GM18861 (cell line): ENCODE measurements at regions not wholly inside any gene's neighbourhood (a gene's known extent, or its start where the extent isn't known, plus 50 kb on each side); places are given as distances from the start of the nearest gene placed in this dataset.

Source experiments
- ATAC-seq: cut with Tn5 transposase; IDR thresholded peaks from one replicate; pipeline ENCODE4 v1.9.1; 2021; ENCODE audit not compliant: unreplicated experiment

DNA sequence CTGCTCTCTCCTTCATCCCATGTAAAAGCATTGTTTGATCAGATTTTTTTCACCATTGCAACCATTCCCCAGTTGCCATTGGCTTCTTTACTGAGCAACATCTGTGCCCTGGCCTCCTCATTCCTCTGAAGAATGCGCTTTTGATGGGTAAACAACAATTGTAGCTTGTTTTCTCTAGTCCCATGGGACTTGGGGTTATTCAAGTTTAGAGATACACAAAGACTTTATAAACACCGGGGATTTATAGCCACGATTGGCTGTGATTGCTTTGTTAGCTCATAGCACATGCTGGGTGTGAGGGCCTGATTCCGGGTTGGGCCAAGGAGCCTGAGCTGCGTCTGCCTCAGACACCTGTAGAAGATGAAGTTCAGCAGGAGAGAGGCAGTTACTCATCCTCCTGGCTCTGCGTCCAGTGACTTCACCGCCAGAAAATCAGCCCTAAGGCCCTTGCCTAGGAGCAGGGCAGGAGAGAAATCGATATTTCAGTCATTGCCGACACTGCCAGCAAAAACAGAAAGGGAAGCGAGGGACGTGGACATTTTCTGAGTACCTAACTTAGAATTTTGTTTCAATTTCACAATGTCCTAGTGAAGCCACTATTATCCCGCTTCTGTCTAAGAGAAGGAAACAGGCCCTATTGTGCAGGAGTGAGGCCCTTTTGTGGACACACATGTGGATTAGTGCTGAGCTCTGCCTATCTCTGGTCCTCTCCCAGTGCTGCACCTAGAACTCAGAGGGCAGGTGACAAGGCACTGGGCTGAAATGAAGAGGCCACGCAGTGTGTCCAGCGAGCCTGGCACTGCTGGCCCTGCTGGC, 159.8 kb upstream of the USP24 start:
- ATAC-seq: no peak

DNA sequence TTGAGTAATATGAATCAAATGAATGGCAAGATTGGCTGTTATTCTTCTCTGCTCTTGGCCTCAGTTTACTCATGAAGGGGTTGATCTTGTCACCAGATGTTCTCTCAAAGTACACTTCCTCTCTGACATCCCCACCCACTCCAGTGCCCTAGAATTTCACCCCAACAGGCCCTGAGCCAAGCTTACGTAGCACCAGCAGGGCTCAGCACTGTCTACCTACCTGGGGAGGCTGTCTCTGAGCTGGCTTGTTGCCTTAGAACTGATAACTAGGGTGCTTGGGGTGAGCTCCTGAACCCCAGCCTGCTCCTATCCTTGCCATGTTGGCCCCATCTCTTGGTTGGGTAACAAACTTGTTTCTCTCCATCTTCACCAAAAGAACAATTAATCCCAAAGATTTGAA, 159.1 kb upstream of the USP24 start:
- no peak for ATAC-seq

DNA sequence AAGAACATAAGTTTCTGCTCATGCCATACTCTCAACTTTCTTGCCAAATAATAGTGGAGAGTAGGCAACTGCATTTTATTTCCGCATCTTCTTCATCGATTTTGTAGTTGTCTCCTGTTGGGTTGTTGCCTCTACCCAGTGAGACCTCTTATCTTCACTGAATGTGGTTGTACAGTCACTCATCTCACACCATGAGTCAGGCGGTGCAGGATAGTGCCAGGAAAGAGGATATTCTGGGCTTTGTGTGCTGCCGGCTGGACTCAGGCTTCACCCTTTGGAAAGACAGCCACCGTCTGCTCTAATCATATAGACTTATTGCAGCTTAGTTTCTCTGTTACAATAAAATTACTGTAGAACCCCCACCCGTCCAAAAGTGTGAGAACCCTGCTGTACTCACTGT, 154.3 kb upstream of the USP24 start:
- no peak for ATAC-seq

DNA sequence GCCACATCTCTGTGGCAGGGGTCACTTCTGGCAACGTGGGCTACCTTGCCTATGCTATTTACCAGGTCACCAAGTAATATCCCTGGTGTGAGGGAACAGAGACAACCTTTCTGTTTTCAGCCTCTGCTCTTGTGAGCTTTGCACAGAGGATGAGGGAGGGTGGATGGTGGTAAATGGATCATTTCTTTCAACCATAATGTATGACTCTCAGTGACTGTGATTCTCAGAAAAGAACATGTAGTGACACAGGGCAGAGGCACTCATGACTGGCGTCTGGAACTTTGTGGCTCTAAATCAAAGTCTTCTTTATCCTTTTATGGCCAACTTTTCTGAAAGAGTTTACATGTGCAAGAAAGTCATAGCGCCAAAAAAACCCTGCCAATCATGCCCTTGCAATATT, 153.5 kb upstream of the USP24 start:
- no peak for ATAC-seq

DNA sequence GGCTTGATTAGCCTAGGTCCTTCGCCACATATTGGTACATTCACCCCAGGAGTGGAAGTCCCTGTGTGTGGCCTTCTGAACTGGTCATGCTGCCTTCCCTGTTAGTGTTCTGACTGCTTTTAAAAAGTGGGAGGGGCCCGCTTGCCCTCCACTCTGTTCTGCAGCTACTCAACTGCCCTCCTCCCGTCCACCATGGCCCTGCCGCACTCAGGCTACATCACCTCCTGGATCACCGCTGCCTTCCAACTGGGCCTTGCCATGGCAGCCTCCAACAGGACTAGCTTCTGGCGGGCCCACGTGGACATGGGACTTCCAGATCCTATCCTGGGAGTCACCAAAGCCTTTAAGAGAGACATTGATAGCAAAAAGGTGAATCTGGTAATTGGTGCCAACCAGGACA, 152.1 kb upstream of the USP24 start:
- no peak for ATAC-seq

DNA sequence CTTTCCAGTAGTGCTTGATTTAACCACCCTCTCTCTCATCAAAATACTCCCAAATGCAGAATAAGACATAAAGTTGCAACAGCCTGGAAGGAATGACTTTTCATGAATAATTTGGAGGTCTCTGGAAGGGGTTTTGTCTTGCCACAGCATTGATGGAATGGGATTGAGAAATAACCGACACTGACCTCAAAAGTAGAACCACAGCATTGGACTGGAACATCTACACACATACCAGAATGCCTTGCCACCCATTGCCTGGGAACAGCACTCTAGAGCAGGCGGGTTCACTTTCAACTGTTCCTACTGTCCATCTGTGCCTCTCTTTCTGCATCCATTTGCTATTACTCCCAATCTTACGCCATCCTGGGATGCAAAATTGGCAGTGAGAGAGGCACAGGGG, 149.1 kb upstream of the USP24 start:
- ATAC-seq: no peak

DNA sequence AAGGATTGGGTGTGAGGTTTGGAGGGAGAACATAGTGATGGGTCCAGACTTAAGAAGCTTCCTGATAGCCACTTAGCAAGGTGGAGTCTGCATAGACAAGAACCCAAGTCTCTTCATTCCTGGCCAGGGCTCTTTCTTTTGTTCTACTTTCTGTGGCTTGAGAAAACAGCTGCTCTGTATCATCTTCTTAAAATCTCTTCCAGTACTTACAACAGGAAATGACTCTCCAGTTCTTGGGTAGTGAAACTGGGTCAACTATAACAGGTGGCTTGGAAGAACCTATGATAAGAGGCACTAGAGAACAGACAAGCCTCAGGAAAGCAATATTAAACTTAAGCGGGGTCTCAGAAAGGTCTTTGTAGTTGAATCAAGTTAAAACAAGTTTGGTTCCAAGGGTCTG, 148.1 kb upstream of the USP24 start:
- ATAC-seq: no peak

DNA sequence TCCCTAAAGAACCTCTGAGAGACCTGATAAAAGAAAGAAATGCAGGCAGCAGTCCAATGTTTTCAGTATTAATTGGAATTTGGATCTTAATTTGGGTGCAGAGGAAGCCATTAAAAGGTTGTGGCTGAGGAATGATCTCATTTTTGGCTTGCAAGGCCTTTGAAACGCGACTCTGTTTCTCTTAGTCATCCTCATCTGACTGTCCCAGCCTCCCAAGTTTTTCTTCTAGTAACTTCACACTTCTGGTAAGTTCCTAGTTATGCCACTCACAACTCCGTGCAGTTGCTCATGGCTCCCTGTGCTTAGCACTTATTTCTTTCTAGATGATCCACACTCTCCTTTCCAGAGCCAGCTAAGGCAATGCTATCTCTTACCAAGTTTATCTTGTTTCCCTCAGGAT, 147.4 kb upstream of the USP24 start:
- ATAC-seq: no peak

DNA sequence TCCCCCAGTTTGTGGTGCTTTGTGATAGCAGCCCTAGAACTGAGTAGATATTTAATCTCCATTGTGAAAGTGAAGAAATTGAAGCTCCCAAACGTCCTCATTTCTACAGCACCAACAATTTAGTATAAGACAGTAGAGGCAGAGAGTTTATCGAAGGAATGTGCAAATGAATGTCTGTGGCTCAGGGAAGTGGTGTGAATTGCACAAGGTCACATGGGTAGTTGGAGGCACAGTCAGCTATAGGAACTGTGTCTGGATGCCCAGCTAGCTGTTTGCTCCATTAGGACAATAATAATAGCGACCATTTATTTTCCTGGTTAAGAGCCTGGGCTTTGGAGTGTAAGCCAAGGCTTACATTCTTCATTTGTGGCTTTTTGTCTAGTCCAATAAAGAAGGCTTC, 144.4 kb upstream of the USP24 start:
- no peak for ATAC-seq

DNA sequence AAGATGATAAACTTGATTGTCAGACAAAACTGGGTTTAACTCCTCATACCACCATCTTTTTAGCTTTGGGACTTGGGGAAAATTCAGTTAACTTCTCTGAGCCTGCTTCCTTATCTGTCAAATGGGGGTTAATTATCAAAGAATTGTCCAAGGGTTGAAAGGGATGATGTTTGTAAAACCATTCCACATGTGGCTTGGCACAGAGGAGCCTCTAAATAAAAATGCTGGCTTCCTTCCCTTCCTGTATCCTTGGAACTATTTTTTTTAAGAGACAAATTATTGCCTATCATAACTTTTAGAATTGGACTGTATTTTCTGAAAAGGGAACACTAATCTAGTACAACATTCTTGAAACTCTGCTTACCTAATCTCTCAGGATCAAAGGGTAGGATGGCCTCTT, 143.4 kb upstream of the USP24 start:
- no peak for ATAC-seq

DNA sequence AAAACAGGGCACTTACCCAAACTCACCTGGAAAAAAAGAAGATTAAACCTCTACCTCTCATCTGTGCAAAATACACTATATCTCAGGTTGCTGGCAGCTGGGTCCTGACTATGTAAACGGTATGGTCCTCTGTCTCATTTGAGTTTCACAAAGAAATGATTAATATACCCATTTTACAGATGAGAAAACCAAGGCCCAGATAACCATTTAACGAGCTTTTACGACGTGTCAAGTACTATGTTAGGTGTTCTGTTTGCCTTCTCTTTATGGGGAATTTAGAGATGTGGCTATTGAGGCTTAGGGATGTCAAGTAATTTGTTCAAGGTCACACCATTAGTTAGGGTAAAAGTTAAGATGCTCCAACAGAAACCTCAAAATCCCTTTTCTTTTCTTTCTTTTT, 140.4 kb upstream of the USP24 start:
- ATAC-seq: no peak

DNA sequence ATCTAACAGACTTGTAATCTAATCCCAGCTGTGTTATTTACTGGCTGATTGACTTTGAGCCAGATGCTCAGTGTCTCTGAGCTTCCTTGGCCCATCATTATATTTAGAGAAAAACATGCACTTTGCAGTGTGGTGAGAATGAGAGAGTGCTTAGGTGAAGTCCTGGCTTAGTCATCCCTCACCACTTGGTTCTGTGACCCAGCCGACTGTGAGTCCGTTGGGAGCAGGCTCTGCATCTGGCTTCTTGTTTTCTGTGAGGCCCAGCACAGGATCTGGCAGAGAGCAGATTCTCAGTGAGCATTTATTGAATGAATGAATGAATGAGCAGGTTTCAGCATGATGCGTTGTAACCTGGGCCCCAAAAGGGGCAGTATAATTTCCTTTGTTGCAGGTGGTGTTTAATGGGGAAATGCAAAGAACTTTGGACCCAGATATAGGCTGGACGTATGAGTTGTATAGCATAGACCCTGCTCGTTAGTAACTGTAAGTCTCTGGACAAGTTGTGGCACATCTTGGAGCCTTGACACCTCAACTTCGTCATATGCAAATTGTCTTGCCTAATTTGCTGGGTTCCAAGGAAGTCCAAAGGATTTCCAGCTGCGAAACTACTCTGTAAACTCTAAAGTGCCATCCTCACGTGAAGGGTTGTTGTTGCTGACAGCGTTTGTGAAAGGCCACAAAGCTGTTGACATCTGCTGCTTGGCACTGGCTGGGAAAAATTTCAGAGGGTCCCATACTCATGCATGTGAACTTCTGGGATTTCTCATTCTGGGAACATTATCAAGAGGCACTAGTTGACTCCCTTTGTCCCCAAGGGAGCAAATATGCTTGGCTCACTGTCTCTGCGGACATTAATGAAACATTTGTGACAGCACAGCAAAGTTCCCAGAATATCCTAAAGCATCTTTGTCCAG, 138.8 kb upstream of the USP24 start:
- ATAC-seq: no peak

DNA sequence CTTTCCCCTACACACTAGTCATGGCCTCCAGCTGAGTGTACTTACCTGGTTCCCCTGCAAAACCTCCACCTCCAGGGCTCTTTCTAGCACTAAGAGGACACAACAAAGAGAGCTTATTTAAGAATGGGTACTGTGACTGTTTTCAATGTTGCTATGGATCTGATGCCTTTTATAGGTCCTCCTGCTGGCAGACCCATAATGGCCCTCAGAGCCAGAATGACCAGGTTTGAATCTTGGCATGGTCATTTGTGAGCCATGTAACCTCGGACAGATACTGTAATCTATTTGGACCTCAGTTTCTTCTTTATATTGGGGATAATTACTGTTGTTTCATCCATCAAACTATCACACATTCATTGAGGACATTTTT, 137.6 kb upstream of the USP24 start:
- no peak for ATAC-seq

DNA sequence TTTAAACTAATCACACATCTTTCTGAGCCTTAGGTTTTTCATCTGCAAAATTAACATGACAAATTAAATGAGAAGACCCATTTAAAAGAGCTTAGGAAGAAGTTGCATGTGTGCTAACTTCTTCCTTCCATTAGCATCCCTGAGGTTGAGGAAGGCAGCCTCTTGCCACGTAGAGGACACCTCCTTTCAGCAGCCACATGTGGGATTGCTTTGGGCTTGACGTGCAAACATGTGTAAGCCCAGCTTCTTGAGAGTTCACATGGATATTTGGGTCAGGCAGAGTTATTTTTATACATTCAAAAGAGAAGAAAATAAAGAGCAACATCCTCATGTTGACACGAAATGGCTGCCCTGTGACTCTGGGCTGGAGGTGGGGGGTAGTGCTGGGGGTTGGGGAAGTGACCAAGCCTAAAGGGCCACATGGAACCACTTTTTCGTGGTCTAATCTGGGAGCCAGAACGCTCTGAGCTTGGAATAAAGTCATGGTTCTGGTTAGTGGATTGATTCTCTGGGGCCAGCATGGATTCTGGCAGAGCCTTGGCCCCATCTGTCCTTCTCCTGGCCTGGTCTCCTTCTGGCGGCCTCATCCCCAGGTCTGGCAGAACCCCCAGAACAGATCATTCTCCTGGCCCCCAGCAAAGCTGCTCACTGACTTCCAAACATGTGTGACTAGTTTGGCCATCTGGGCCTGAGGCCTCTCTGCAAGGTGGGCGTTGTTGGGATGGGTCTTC, 137.1 kb upstream of the USP24 start:
- ATAC-seq: no peak

DNA sequence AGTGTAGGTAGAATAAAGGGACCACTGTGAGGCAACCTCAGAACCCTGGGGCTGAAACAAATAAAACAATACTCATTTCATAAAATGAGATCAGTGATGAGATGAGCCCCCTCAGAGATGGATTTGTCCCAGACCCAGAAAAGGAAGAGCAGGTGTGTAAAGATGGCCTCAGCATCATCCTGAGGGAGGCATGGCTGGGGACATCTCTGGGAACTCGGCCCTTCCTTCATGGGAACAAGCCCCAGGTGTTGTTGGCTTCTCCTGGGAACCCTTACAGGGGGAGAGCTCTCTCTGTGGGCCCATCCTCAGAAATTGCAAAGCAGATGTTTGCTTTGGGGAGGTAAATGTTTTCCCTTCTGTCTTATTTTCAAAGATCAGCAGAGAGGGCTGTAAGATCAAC, 133.2 kb upstream of the USP24 start:
- ATAC-seq: no peak

DNA sequence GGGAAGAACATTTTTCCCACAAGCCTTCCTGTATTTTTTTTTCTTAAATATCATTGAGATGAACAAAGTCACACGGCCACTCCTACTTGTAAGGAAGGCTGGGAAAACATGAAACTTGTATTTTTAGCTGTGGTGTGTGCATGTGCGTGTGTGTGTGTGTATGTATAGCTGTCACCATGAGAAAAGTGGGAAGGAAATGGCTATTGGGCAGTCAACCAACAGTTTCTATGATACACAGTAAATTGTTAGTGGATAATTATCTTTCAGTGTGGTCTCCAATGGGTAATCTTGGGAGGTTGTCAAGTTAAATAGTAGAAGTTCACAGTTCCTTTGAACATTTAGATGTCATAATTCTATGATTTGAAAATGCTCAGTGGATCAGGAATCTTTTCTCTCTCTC, 132.7 kb upstream of the USP24 start:
- no peak for ATAC-seq

DNA sequence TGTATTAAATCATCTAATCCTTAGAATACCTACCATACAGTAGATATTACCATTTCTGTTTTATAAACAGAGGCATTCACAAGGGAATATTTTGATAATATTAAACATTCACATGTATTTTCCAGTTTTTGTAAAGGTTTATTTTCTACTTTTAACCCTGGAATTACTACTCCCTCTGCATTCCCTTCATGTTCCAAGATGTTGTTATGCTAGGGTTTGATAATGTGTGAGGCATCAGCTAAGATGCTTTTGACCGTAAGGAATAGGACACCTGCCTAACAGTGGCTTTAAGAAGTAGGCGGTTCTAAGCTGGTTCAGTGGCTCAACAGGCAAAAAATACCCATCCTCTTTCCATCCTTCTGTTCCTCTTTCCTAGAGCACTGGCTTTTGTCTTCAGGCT, 131.9 kb upstream of the USP24 start:
- ATAC-seq: no peak

DNA sequence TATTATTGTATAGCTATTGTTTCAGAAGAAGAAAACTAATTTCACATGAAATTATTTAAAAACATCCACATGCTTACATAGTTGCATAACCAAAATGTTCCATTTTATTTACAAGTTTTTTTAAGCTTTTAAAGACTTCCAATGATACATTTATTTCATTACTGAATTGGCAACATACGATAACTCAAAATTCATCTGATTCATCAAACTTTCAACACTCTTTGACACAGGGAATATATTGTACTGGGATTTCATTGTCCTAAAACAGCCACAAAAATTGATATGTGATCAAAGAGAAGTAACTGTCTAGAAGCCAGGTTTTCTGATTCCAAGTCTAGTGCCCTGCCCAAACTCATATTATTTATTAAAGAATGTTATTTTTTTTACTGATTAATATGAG, 131.4 kb upstream of the USP24 start:
- no peak for ATAC-seq

DNA sequence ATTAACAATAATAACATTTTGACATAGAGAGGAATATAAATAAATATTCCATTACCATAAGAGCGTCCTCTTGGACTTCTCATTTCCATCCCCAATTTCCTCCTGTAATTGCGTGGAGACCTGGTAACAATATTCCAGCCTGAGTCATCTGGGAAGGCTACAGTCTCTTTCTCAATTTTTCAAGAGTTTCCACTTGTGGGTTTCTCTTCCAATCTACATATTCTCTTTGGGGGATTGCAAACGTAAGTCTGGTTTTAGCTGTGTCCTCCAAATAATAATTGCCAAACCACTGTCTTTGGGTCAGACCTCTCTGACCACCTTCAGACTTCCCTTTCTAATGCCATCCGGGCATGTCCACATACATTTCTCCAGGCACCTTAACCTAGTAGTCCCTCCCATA, 124.5 kb upstream of the USP24 start:
- ATAC-seq: no peak

DNA sequence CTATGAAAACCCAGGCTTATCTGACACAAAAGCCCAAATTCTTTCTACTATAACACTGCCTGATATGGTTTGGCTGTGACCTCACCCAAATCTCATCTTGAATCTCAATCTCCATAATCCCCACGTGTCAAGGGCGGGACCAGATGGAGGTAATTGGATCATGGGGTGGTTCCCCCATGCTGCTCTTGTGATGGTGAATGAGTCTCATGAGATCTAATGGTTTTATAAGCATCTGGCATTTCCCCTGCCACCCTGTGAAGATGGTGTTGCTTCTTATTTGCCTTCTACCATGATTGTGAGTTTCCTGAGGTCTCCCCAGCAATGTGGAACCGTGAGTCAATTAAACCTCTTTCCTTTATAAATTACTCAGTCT, 123.3 kb upstream of the USP24 start:
- no peak for ATAC-seq

DNA sequence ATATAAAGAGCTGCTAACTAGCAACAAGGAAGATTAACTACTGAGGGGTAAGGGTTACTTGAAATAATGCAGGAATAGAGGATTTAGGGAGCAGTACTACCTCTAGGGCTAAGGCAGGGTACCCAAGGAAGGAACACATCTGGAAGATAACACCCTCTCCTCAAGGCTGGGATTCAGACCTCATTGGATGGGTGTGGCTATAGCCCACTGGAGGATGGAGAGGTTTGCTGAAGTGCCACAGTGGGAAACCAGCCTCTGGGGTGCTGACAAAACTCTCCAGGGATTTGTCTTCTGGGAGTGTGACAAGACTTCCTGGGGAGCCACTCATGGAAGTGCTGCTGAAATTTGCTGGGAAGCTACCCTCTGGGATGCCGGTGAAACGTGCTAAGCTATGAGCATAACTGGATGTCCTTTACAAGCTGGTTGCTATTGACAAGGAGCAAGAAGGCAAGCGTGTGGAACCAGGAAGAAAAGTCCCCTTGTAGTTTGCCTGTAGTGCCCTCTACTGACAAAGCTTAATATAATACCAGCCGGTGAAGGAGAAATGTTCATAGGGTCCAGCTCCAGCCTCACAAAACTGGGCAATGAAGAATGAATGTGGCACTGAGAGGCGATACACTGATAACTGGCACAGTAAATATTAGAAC, 122.8 kb upstream of the USP24 start:
- ATAC-seq: no peak
